OCI-LY1 (cell line): ENCODE measurements at regions not wholly inside any gene's neighbourhood (a gene's known extent, or its start where the extent isn't known, plus 50 kb on each side); places are given as distances from the start of the nearest gene placed in this dataset.

Experiments
- H2AFZ ChIP-seq: fragments of 200-600 bp; sonication (generic), shearing (Covaris generic); 2 replicates; pipeline ENCODE4 v1.6.0; 2014; ENCODE audit warnings: antibody characterized with exemption, mild to moderate bottlenecking, low read length
- H3F3A ChIP-seq: fragments of 200-600 bp; sonication (generic), shearing (Covaris generic); 2 replicates; pipeline ENCODE4 v1.6.0; 2014; ENCODE audit warnings: mild to moderate bottlenecking, antibody characterized with exemption, low read length, moderate library complexity; ENCODE audit not compliant: insufficient read depth
- H3K27ac ChIP-seq: fragments of 200-600 bp; sonication (generic); 2 replicates; pipeline ENCODE4 v1.5.1; 2014; ENCODE audit warnings: low read length, mixed run types, mild to moderate bottlenecking, low read depth; ENCODE audit not compliant: poor library complexity, severe bottlenecking
- H3K27me3 ChIP-seq: fragments of 200-600 bp; sonication (generic); 2 replicates; pipeline ENCODE4 v1.6.0; 2014; ENCODE audit warnings: antibody characterized with exemption, mild to moderate bottlenecking, low read length, moderate library complexity; ENCODE audit not compliant: insufficient read depth
- H3K36me3 ChIP-seq: fragments of 200-600 bp; sonication (generic); 2 replicates; pipeline ENCODE4 v1.6.1; 2014; ENCODE audit warnings: mild to moderate bottlenecking, antibody characterized with exemption, low read length, moderate library complexity, mixed read lengths; ENCODE audit not compliant: insufficient read depth
- H3K4me1 ChIP-seq: fragments of 200-600 bp; sonication (generic); 2 replicates; pipeline ENCODE4 v1.5.1; 2014; ENCODE audit warnings: mild to moderate bottlenecking, low read length, moderate library complexity; ENCODE audit not compliant: insufficient read depth, severe bottlenecking
- H3K4me2 ChIP-seq: fragments of 200-600 bp; sonication (generic), shearing (Covaris generic); 2 replicates; pipeline ENCODE4 v1.6.1; 2014; ENCODE audit warnings: low read length
- H3K4me3 ChIP-seq: fragments of 200-600 bp; sonication (generic); 2 replicates; pipeline ENCODE4 v1.5.1; 2014; ENCODE audit warnings: low read length, low read depth, mild to moderate bottlenecking, mixed read lengths; ENCODE audit not compliant: poor library complexity, severe bottlenecking
- H3K79me2 ChIP-seq: fragments of 200-600 bp; shearing (Covaris generic); 2 replicates; pipeline ENCODE4 v1.6.1; 2016; ENCODE audit warnings: mixed run types, low read length, mixed read lengths; ENCODE audit not compliant: insufficient read depth
- H3K9ac ChIP-seq: fragments of 200-600 bp; sonication (generic), shearing (Covaris generic); 2 replicates; pipeline ENCODE4 v1.6.1; 2014; ENCODE audit warnings: mild to moderate bottlenecking, low read length, mixed read lengths
- H3K9me2 ChIP-seq: fragments of 200-600 bp; sonication (generic), shearing (Covaris generic); 2 replicates; pipeline ENCODE4 v1.6.1; 2014; ENCODE audit warnings: low read depth, mild to moderate bottlenecking, low read length, mixed read lengths
- H3K9me3 ChIP-seq: fragments of 200-600 bp; shearing (Covaris generic); 2 replicates; pipeline ENCODE4 v1.6.1; 2014; ENCODE audit warnings: low read length, mixed read lengths
- H4K20me1 ChIP-seq: fragments of 200-600 bp; sonication (generic), shearing (Covaris generic); 2 replicates; pipeline ENCODE4 v1.6.0; 2016; ENCODE audit warnings: mild to moderate bottlenecking, low read length; ENCODE audit not compliant: insufficient read depth
- CTCF ChIP-seq: fragments of 200-600 bp; sonication (generic), shearing (Covaris generic); IDR thresholded peaks from 2 replicates; pipeline ENCODE4 v1.5.1; 2017; ENCODE audit warnings: mild to moderate bottlenecking, antibody characterized with exemption, low read length, moderate library complexity, mixed read lengths
- EZH2 ChIP-seq: fragments of 200-600 bp; sonication (generic), shearing (Covaris generic); IDR thresholded peaks from 2 replicates; pipeline ENCODE4 v1.8.0; 2017; ENCODE audit warnings: borderline replicate concordance, mixed run types, mild to moderate bottlenecking, antibody characterized with exemption, low read length, moderate library complexity, mixed read lengths

- Histone ChIP-seq H3K9ac (no peak overlapping the region), H3K4me1 (no peaks in the 10 kb centered on the region), H3K9me3 (no peaks in the 10 kb centered on the region), H3K27ac (no peak overlapping the region), H3K9me2 (no peaks in the 10 kb centered on the region), H4K20me1 (no peaks in the 10 kb centered on the region), H2AFZ (no peak overlapping the region), H3K36me3 (no peaks in the 10 kb centered on the region), H3F3A (no peaks in the 10 kb centered on the region), H3K4me2 (no peak overlapping the region), H3K4me3 (no peak overlapping the region), H3K27me3 (no peaks in the 10 kb centered on the region), H3K79me2 (no peaks in the 10 kb centered on the region)
- TF ChIP-seq CTCF: no peak
- TF ChIP-seq EZH2: no peak
Observed at GRCh38 chr4:11568511-11568910, 139.8 kb upstream of the HS3ST1 start.

GRCh38 chr4:11566444-11567022, 137.8 kb upstream of the HS3ST1 start:
- H3K4me1 ChIP-seq: no peaks in the 10 kb centered on the region
- H3K9me3 ChIP-seq: no peaks in the 10 kb centered on the region
- no peak overlapping the region for H3K27ac ChIP-seq
- no peak overlapping the region for H3K9ac ChIP-seq
- no peak overlapping the region for H3K4me3 ChIP-seq
- TF ChIP-seq EZH2: no peak
- no peak for TF ChIP-seq CTCF
- no peaks in the 10 kb centered on the region for H4K20me1 ChIP-seq
- no peaks in the 10 kb centered on the region for H3K27me3 ChIP-seq
- no peak overlapping the region for H3K4me2 ChIP-seq
- no peaks in the 10 kb centered on the region for H3K79me2 ChIP-seq
- no peaks in the 10 kb centered on the region for H3F3A ChIP-seq
- no peaks in the 10 kb centered on the region for H3K36me3 ChIP-seq
- H3K9me2 ChIP-seq: no peaks in the 10 kb centered on the region
- H2AFZ ChIP-seq: no peak overlapping the region

- TF ChIP-seq CTCF (no peak), EZH2 (no peak)
- no peaks in the 10 kb centered on the region for H3K36me3 ChIP-seq
Observed at GRCh38 chr4:11565899-11566298, 137.2 kb upstream of the HS3ST1 start.

More at GRCh38 chr4:11565899-11566298, 137.2 kb upstream of the HS3ST1 start:
- no peaks in the 10 kb centered on the region for H3K79me2 ChIP-seq
- no peak overlapping the region for H3K4me2 ChIP-seq
- no peak overlapping the region for H3K4me3 ChIP-seq
- H3K27me3 ChIP-seq: no peaks in the 10 kb centered on the region
- no peaks in the 10 kb centered on the region for H3K4me1 ChIP-seq
- no peak overlapping the region for H3K27ac ChIP-seq
- H3K9me3 ChIP-seq: no peaks in the 10 kb centered on the region
- H4K20me1 ChIP-seq: no peaks in the 10 kb centered on the region
- H2AFZ ChIP-seq: no peak overlapping the region
- H3K9ac ChIP-seq: no peak overlapping the region
- H3F3A ChIP-seq: no peaks in the 10 kb centered on the region
- H3K9me2 ChIP-seq: no peaks in the 10 kb centered on the region
